HL-60 (cell line): ENCODE measurements at regions not wholly inside any gene's neighbourhood (a gene's known extent, or its start where the extent isn't known, plus 50 kb on each side); places are given as distances from the start of the nearest gene placed in this dataset.

Source experiments
- DNase-seq, 2 experiments: peaks; one replicate each; pipeline ENCODE4 v3.0.0-alpha.2; 2010 to 2020; ENCODE audit warnings: low read depth in 1 of 2, low spot score in 1 of 2
- H3K27ac ChIP-seq: fragments of 250-450 bp; sonication (Bioruptor Pico); replicated peaks from 2 replicates; pipeline ENCODE4 v1.5.1; 2020; ENCODE audit warnings: mild to moderate bottlenecking, moderate library complexity
- H3K27me3 ChIP-seq: fragments of 250-450 bp; sonication (Bioruptor Pico); 2 replicates; pipeline ENCODE4 v1.5.1; 2021; ENCODE audit warnings: mild to moderate bottlenecking, moderate library complexity; ENCODE audit not compliant: insufficient read depth, poor library complexity, severe bottlenecking
- H3K4me3 ChIP-seq: replicated peaks from 2 replicates; pipeline ENCODE4 v1.5.1; 2011; ENCODE audit warnings: mild to moderate bottlenecking, control low read depth, low read length; ENCODE audit not compliant: insufficient read depth
- GABPA ChIP-seq: IDR thresholded peaks from 2 replicates; pipeline ENCODE4 v1.6.1; 2012; ENCODE audit warnings: low read depth
- POLR2AphosphoS5 ChIP-seq: IDR thresholded peaks from 2 replicates; pipeline ENCODE4 v1.6.1; 2012; ENCODE audit warnings: low read depth
- SPI1 ChIP-seq: IDR thresholded peaks from 2 replicates; pipeline ENCODE4 v1.6.1; 2012; ENCODE audit warnings: low read depth, mild to moderate bottlenecking, borderline replicate concordance
- TF ChIP-seq, protein P1 (sequence below): IDR thresholded peaks from one replicate; pipeline ENCODE4 v1.5.1; 2011; ENCODE audit warnings: low read length, control low read depth, inconsistent platforms; ENCODE audit not compliant: insufficient read depth
- TF ChIP-seq, protein P2 (sequence below): IDR thresholded peaks from 2 replicates; pipeline ENCODE4 v1.6.1; 2012; ENCODE audit warnings: low read depth; ENCODE audit not compliant: insufficient replicate concordance

DNA sequence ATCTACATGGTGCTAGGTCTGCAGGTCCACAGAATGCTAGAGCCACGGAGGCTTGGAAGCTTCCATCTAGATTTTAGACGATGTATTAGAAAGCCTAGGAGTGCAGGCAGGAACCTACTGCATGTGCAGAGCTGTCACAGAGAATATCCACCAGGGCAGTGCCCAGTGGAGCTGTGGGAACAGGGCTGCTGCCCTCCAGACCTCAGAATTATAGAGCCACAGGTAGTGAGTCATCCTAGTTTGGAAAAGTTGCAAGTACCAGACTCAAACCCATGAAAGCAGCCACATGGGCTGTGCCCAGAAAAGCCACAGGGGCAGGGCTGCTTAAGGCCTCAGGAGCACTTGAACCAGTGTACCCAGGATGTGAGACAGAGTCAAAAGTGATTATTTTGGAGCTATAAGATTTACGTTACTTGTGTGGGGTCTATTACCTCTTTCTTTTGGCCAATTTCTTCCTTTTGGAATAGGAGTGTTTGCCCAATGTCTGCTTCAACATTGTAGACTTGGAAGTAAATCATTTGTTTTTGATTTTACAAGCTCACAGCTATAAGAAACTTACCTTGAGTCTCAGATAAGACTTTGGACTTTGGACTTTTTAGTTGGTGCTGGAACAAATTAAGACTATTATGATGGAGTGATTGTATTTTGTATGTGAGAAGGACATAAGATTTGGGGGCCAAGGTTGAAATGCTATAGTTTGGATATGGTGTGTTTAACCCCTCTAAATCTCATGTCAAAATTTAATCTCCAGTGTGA lies 143.5 kb upstream of the CHRDL1 start:
- H3K27ac ChIP-seq = no peak overlapping the region
- TF ChIP-seq, protein P1, sequence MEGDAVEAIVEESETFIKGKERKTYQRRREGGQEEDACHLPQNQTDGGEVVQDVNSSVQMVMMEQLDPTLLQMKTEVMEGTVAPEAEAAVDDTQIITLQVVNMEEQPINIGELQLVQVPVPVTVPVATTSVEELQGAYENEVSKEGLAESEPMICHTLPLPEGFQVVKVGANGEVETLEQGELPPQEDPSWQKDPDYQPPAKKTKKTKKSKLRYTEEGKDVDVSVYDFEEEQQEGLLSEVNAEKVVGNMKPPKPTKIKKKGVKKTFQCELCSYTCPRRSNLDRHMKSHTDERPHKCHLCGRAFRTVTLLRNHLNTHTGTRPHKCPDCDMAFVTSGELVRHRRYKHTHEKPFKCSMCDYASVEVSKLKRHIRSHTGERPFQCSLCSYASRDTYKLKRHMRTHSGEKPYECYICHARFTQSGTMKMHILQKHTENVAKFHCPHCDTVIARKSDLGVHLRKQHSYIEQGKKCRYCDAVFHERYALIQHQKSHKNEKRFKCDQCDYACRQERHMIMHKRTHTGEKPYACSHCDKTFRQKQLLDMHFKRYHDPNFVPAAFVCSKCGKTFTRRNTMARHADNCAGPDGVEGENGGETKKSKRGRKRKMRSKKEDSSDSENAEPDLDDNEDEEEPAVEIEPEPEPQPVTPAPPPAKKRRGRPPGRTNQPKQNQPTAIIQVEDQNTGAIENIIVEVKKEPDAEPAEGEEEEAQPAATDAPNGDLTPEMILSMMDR = no peak
- TF ChIP-seq, protein P2, sequence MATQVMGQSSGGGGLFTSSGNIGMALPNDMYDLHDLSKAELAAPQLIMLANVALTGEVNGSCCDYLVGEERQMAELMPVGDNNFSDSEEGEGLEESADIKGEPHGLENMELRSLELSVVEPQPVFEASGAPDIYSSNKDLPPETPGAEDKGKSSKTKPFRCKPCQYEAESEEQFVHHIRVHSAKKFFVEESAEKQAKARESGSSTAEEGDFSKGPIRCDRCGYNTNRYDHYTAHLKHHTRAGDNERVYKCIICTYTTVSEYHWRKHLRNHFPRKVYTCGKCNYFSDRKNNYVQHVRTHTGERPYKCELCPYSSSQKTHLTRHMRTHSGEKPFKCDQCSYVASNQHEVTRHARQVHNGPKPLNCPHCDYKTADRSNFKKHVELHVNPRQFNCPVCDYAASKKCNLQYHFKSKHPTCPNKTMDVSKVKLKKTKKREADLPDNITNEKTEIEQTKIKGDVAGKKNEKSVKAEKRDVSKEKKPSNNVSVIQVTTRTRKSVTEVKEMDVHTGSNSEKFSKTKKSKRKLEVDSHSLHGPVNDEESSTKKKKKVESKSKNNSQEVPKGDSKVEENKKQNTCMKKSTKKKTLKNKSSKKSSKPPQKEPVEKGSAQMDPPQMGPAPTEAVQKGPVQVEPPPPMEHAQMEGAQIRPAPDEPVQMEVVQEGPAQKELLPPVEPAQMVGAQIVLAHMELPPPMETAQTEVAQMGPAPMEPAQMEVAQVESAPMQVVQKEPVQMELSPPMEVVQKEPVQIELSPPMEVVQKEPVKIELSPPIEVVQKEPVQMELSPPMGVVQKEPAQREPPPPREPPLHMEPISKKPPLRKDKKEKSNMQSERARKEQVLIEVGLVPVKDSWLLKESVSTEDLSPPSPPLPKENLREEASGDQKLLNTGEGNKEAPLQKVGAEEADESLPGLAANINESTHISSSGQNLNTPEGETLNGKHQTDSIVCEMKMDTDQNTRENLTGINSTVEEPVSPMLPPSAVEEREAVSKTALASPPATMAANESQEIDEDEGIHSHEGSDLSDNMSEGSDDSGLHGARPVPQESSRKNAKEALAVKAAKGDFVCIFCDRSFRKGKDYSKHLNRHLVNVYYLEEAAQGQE = no peak
- no peak for TF ChIP-seq SPI1
- H3K27me3 ChIP-seq = no peaks in the 10 kb centered on the region
- no peak for DNase-seq
- H3K4me3 ChIP-seq = no peak overlapping the region

DNA sequence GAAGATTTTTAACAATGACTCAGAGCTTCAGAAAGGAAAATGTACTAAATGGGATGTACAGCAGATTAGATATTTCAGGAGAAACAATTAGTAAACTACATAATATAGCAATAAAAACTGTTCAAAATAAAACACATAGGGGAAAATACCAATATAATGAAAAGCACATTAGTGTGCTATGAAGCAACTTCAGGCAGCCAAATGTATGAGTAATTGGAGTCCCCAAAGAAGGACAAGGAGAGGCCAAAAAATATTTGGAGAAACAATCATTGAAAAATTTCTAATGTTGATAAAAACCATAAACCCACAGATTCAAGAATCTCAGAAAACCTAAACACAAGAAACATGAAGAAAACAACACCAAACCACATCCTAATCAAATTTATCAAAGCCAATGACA lies 129.3 kb upstream of the CHRDL1 start:
- Histone ChIP-seq H3K4me3 (no peak overlapping the region), H3K27me3 (no peaks in the 10 kb centered on the region), H3K27ac (no peak overlapping the region)
- no peak for TF ChIP-seq SPI1
- no peak for TF ChIP-seq GABPA
- TF ChIP-seq, protein P2 = no peak
- no peak for TF ChIP-seq POLR2AphosphoS5
- TF ChIP-seq, protein P1 = no peak
- no peak for DNase-seq

DNA sequence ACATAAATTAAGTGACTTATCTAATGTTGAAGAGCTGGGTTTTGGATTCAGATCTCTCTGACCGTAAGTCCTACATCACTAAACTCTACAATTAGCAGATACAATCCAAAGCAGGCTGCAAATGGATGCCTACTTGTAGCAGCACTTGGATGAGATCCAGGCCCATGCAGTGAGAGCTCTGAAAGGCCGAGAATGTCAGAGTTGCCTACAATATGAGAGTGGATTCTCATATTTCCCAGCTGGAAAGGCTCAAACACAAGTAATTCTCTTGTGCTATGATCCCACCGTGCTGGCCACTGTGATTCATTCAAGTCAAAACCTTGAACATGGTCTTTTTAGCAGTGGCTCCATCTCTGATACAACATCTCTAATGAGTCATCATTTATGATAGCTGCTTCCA lies 125.4 kb upstream of the CHRDL1 start:
- Histone ChIP-seq H3K4me3 (no peak overlapping the region), H3K27ac (no peak overlapping the region), H3K27me3 (no peaks in the 10 kb centered on the region)
- no peak for DNase-seq
- TF ChIP-seq POLR2AphosphoS5 (no peak), SPI1 (no peak), GABPA (no peak)
- TF ChIP-seq, protein P2 = no peak
- TF ChIP-seq, protein P1 = no peak
